Prostate gland (tissue), 2 donors: ENCODE measurements at regions not wholly inside any gene's neighbourhood (a gene's known extent, or its start where the extent isn't known, plus 50 kb on each side); places are given as distances from the start of the nearest gene placed in this dataset.
A peak's percentile ranks its signal among the peaks of the same experiment; 100 is the strongest.

Experiments used
- DNase-seq: peaks from one replicate; pipeline ENCODE4 v3.0.0-alpha.2; 2019; ENCODE audit warnings: low spot score
- H3K27ac ChIP-seq, 2 donors: fragments of 200-600 bp; sonication (generic); 2 replicates each; pipeline ENCODE4 v1.5.1; 2017 to 2019
- H3K27me3 ChIP-seq: fragments of 200-600 bp; sonication (generic); replicated peaks from 2 replicates; pipeline ENCODE4 v1.5.1; 2019; ENCODE audit not compliant: insufficient read depth
- H3K36me3 ChIP-seq, 2 donors: fragments of 200-600 bp; sonication (generic); 1 replicate in 1 of 2; 2 replicates in 1 of 2; pipeline versions ENCODE4 v1.5.1 to v1.8.1; 2017 to 2019
- H3K4me1 ChIP-seq: fragments of 200-600 bp; sonication (generic); replicated peaks from 2 replicates; pipeline ENCODE4 v1.5.1; 2019
- H3K4me3 ChIP-seq, 2 donors: fragments of 200-600 bp; sonication (generic); 2 replicates each; pipeline ENCODE4 v1.5.1; 2017 to 2019
- H3K9me3 ChIP-seq: fragments of 200-600 bp; sonication (generic); 2 replicates; pipeline ENCODE4 v1.5.1; 2017
- CTCF ChIP-seq, 4 experiments: fragments of 200-600 bp in 2 of 4; fragments of 450-650 bp in 2 of 4; sonication (generic) in 2 of 4; IDR thresholded peaks; 1 replicate in 3 of 4; 2 replicates in 1 of 4; pipeline ENCODE4 v1.5.1; 2016 to 2019; ENCODE audit warnings: antibody characterized with exemption in 4 of 4, mild to moderate bottlenecking in 2 of 4, moderate library complexity in 2 of 4
- POLR2A ChIP-seq: fragments of 450-650 bp; IDR thresholded peaks from one replicate; pipeline ENCODE4 v1.6.1; 2016; ENCODE audit warnings: antibody characterized with exemption, mild to moderate bottlenecking
- POLR2AphosphoS5 ChIP-seq: sonication (generic); formaldehyde crosslinking; IDR thresholded peaks from one replicate; pipeline ENCODE4 v1.6.1; 2017; ENCODE audit warnings: antibody characterized with exemption
- whole genome bisulfite sequencing: methylation state at CpG from one replicate; pipeline ENCODE4 v1.1.5; 2018; 5-methylcytosine and 5-hydroxymethylcytosine counted together
- intact Hi-C: fragments of 100-400 bp; cut with DNase I; formaldehyde crosslinking; loops from one replicate; pipeline ENCODE4 v1.14.2; 2022

DNA sequence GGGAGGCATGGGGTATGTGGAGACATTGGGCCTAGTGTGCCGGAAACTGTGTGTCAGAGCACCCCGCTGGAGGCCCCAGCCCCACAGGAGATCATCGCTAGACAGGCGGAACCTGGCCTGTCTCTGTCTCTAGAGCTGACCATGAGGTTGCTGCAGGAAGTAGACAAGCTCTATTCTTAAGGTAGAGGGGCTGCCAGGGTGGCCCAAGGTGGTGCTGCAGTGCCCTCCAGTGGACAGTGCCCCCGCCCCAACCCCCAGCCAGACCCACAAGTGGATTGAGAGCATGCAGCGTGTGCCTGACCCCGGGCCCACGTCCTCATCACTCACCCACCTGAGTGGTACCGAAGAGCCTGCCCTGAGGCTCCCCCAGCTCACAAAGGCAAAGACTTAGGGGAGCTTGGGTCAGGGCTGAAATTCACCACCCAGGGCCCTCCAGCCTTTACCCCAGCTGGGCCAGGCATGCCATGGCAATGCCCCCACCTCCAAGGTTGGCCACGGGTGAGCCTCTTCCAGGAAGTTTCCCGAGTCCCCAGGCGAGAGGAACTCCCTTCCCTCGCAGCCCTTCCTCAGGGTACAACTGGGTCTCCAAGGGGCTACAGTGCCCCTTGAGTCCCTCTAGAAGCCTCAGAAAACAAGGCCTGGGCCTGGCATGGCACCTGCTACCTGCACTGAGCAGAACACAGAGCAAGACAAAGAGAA, 155.0 kb downstream of the TTC32 start:
- Histone ChIP-seq H3K4me3 (no peak overlapping the region), H3K27me3 (no peaks in the 10 kb centered on the region), H3K27ac (no peak overlapping the region), H3K36me3 (no peaks in the 10 kb centered on the region), H3K4me1 (no peaks in the 10 kb centered on the region), H3K9me3 (no peaks in the 10 kb centered on the region)
- intact Hi-C loops = loop anchor here (10.0 kb wide), 1 partner anchor 382 kb away; no protein-coding TSS in a partner anchor
- 93% methylated on average over 13 of the region's 13 CpGs for WGBS
- no peak for DNase-seq
- peak in 1 of 4 experiments; percentile 11 for TF ChIP-seq CTCF (IDR thresholded peaks at IDR 0.05)
- no peak for TF ChIP-seq POLR2A
- TF ChIP-seq POLR2AphosphoS5 = no peak

- no peaks in the 10 kb centered on the region for H3K4me1 ChIP-seq
- no peak for TF ChIP-seq CTCF (IDR thresholded peaks at IDR 0.05)
- no peak for TF ChIP-seq POLR2AphosphoS5
- no peak for TF ChIP-seq POLR2A
- WGBS = 91% methylated on average over 8 of the region's 8 CpGs
- H3K27ac ChIP-seq = no peak overlapping the region
- intact Hi-C loops = loop anchor here (10.0 kb wide), 1 partner anchor 381 kb away; no protein-coding TSS in a partner anchor
- DNase-seq = no peak
- no peaks in the 10 kb centered on the region for H3K27me3 ChIP-seq
- no peaks in the 10 kb centered on the region for H3K36me3 ChIP-seq
- H3K4me3 ChIP-seq = no peak overlapping the region
- H3K9me3 ChIP-seq = no peaks in the 10 kb centered on the region
Measured at GRCh38 chr2:19746137-19746600, 155.6 kb downstream of the TTC32 start.

GRCh38 chr2:19745318-19746136, 156.3 kb downstream of the TTC32 start:
- WGBS = 86% methylated on average over 17 of the region's 17 CpGs
- H3K4me3 ChIP-seq = no peak overlapping the region
- H3K9me3 ChIP-seq = no peaks in the 10 kb centered on the region
- TF ChIP-seq CTCF (IDR thresholded peaks at IDR 0.05) (no peak), POLR2A (no peak), POLR2AphosphoS5 (no peak)
- no peak overlapping the region for H3K27ac ChIP-seq
- no peak for DNase-seq
- H3K36me3 ChIP-seq = no peaks in the 10 kb centered on the region
- intact Hi-C loops = loop anchor here (10.0 kb wide), 1 partner anchor 381 kb away; no protein-coding TSS in a partner anchor
- H3K4me1 ChIP-seq = no peaks in the 10 kb centered on the region
- H3K27me3 ChIP-seq = no peaks in the 10 kb centered on the region

DNA sequence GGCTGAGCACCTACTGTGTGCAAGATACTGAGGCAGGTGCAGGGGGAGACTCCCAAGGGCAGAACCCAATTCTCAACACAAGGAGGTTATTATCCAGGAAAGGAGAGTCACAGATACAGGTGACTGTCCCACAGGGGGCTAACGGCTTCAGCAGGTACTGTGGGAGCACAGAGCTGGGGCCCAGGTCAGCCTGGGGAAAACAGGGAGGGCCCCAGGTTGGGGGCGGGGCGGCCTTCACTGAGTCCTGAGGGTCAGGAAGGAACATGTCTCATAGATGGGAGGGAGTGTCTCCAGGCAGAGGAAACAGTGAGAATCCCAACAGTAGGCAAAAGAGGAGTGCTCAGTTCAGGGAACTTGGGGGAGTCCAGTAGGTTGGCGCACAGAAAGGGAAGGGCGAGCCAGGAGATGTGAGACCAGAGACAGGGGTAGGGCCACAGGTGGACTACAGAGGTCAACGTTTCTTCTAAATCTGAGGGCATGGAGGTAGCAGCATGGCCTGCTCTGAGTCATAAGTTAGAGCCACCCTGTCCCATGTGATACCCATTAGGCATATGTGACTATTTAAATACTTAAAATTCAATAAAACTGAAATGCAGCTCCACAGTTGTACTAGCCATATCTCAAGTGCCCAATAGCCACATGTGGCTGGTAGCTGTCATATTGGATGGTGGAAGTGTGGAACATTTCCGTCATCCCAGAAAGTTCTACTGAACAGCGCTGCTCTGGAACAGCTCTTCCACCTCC, 157.2 kb downstream of the TTC32 start:
- Histone ChIP-seq H3K27me3 (no peaks in the 10 kb centered on the region), H3K4me3 (no peak overlapping the region), H3K9me3 (no peaks in the 10 kb centered on the region), H3K36me3 (no peaks in the 10 kb centered on the region), H3K4me1 (no peaks in the 10 kb centered on the region), H3K27ac (no peak overlapping the region)
- no peak for TF ChIP-seq POLR2A
- intact Hi-C loops = loop anchor here (10.0 kb wide), 1 partner anchor 380 kb away; no protein-coding TSS in a partner anchor
- no peak for DNase-seq
- WGBS = 93% methylated on average over 8 of the region's 8 CpGs

- H3K36me3 ChIP-seq = no peaks in the 10 kb centered on the region
- DNase-seq = no peak
- intact Hi-C loops = loop anchor here (10.0 kb wide), 1 partner anchor 379 kb away; no protein-coding TSS in a partner anchor
- H3K9me3 ChIP-seq = no peaks in the 10 kb centered on the region
- no peak overlapping the region for H3K4me3 ChIP-seq
- H3K27me3 ChIP-seq = no peaks in the 10 kb centered on the region
- WGBS = 97% methylated on average over 5 of the region's 5 CpGs
- no peaks in the 10 kb centered on the region for H3K4me1 ChIP-seq
- TF ChIP-seq POLR2AphosphoS5 (no peak), POLR2A (no peak), CTCF (IDR thresholded peaks at IDR 0.05) (no peak)
- H3K27ac ChIP-seq = no peak overlapping the region
Measured at GRCh38 chr2:19743641-19744040, 158.1 kb downstream of the TTC32 start.
